ENCODE measurements at regions not wholly inside any gene's neighbourhood (a gene's known extent, or its start where the extent isn't known, plus 50 kb on each side); places are given as distances from the start of the nearest gene placed in this dataset.
A peak's percentile ranks its signal among the peaks of the same experiment; 100 is the strongest.

GRCh38 chr16:88284626-88285513 is 97.9 kb upstream of the ZNF469 start:
- no peak for DNase-seq (ENCODE audit: low read depth)

GRCh38 chr16:88285514-88285822 is 97.3 kb upstream of the ZNF469 start:
- DNase-seq (ENCODE audit: low read depth): no peak

GRCh38 chr16:88286301-88286923 is 96.3 kb upstream of the ZNF469 start:
- no peak for DNase-seq (ENCODE audit: low read depth)

- DNase-seq (ENCODE audit: low read depth): peak; percentile 61
Observed at GRCh38 chr16:88287219-88287618, 95.5 kb upstream of the ZNF469 start.

- DNase-seq (ENCODE audit: low read depth): no peak
Observed at GRCh38 chr16:88288303-88288702, 94.5 kb upstream of the ZNF469 start.

- DNase-seq (ENCODE audit: low read depth): no peak
Observed at GRCh38 chr16:88289001-88289400, 93.8 kb upstream of the ZNF469 start.

GRCh38 chr16:88289561-88289960 is 93.2 kb upstream of the ZNF469 start:
- DNase-seq (ENCODE audit: low read depth): no peak

GRCh38 chr16:88289968-88290401 is 92.8 kb upstream of the ZNF469 start:
- DNase-seq (ENCODE audit: low read depth): no peak

- DNase-seq (ENCODE audit: low read depth): no peak
Observed at GRCh38 chr16:88290850-88291830, 91.6 kb upstream of the ZNF469 start.

- DNase-seq (ENCODE audit: low read depth): no peak
Observed at GRCh38 chr16:88292007-88292970, 90.5 kb upstream of the ZNF469 start.

- DNase-seq (ENCODE audit: low read depth): no peak
Observed at GRCh38 chr16:88293097-88293496, 89.7 kb upstream of the ZNF469 start.

GRCh38 chr16:88295671-88296436 is 86.9 kb upstream of the ZNF469 start:
- DNase-seq (ENCODE audit: low read depth): no peak

GRCh38 chr16:88296437-88297177 is 86.2 kb upstream of the ZNF469 start:
- no peak for DNase-seq (ENCODE audit: low read depth)

- DNase-seq (ENCODE audit: low read depth): no peak
Observed at GRCh38 chr16:88297178-88297720, 85.5 kb upstream of the ZNF469 start.

GRCh38 chr16:88298181-88298832 is 84.5 kb upstream of the ZNF469 start:
- no peak for DNase-seq (ENCODE audit: low read depth)

- DNase-seq (ENCODE audit: low read depth): peak; percentile 42
Observed at GRCh38 chr16:88298833-88299745, 83.7 kb upstream of the ZNF469 start.

Data from HT1080 (cell line).